ENCODE measurements at regions not wholly inside any gene's neighbourhood (a gene's known extent, or its start where the extent isn't known, plus 50 kb on each side); places are given as distances from the start of the nearest gene placed in this dataset.

DNA sequence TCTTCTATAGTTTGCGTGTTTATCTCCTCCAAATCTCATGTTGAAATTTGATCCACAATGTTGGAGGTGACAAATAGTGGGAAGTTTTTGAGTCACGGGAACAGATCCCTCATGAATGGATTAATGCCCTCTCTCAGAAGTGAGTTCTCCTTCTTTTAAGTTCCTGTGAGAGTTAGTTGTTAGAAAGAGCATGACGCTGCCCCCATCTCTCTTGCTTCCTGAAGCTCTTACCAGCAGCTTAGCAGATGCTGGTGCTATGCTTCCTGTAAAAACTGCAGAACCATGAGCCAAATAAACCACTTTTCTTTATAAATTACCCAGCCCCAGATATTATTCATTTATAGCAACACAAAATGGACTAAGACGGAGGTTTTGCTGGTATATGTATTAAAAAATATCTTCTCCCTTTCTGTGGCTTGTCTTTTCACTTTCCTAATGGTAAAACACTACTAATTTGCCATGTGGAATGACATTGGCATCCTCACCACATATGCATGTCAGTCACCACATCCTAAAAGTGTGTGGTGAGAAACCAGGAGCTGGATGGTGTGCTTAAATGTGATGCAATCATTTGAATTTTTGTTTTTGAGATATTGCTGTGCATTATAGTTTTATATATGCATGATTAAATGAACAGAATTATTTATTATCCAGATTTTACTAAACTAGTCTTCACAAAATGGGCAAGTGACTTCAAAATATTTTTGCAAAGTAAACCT lies 449.3 kb downstream of the ADAMTS20 start:
- Histone ChIP-seq H3K27me3 (ENCODE audit: control insufficient read depth in 2 of 2, insufficient read depth in 2 of 2, low read length in 2 of 2) (no peaks in the 10 kb centered on the region), H3K27ac (ENCODE audit: insufficient read depth, low read depth, low read length) (no peak overlapping the region), H3K4me2 (ENCODE audit: insufficient read depth, low read length) (no peak overlapping the region), H3K79me2 (ENCODE audit: control insufficient read depth, insufficient read depth, low read length) (no peaks in the 10 kb centered on the region), H4K20me1 (replicated peaks; ENCODE audit: control insufficient read depth, extremely low read depth, insufficient read depth, low read length) (no peaks in the 10 kb centered on the region), H3K36me3 (ENCODE audit: control insufficient read depth in 2 of 2, extremely low read depth in 1 of 2, insufficient read depth in 2 of 2, low read length in 2 of 2) (no peaks in the 10 kb centered on the region), H2AFZ (ENCODE audit: low read depth, low read length) (no peak overlapping the region), H3K4me3 (replicated peaks in 1 of 3; ENCODE audit: insufficient read depth in 1 of 3, low read depth in 1 of 3, low read length in 3 of 3) (no peak overlapping the region), H3K4me1 (ENCODE audit: control insufficient read depth, extremely low read depth, insufficient read depth, low read length) (no peaks in the 10 kb centered on the region), H3K9me3 (replicated peaks; ENCODE audit: control insufficient read depth, insufficient read depth, low read length) (no peaks in the 10 kb centered on the region), H3K9me1 (replicated peaks; ENCODE audit: control insufficient read depth, extremely low read depth, insufficient read depth, low read length) (no peaks in the 10 kb centered on the region), H3K9ac (replicated peaks; ENCODE audit: extremely low read depth, insufficient read depth, low read length) (no peak overlapping the region)
- dilution Hi-C loops (cut with MboI; ENCODE audit: extremely low pct_ligation_motif_present, low sequenced_read_pairs), result no loop called here
- DNase-seq (ENCODE audit: low read depth, low spot score), result no peak
- intact Hi-C loops (cut with micrococcal nuclease), result no loop called here
- CTCF ChIA-PET, result no interaction called here
- FAIRE-seq, result no peak
- TF ChIP-seq MAX (IDR thresholded peaks at IDR 0.05; ENCODE audit: insufficient read depth, insufficient read length) (no peak), CTCF (IDR thresholded peaks at IDR 0.05; ENCODE audit: extremely low read depth in 1 of 2, insufficient read depth in 1 of 2, low read depth in 1 of 2, low read length in 2 of 2) (no peak), POLR2AphosphoS5 (IDR thresholded peaks at IDR 0.05; ENCODE audit: insufficient read depth, low read depth, low read length) (no peak), GATA2 (IDR thresholded peaks at IDR 0.05; ENCODE audit: insufficient read depth, insufficient read length, low read depth, low read length) (no peak), POLR2A (IDR thresholded peaks at IDR 0.05; ENCODE audit: low read depth, low read length) (no peak), FOS (IDR thresholded peaks at IDR 0.05; ENCODE audit: borderline replicate concordance, insufficient read depth, low read length) (no peak), EZH2 (IDR thresholded peaks at IDR 0.05; ENCODE audit: borderline replicate concordance, low read depth, low read length, severe bottlenecking) (no peak)
- POLR2A ChIA-PET, result no interaction called here
- BruUV-seq (replicated peaks), result no TSS peak

All from endothelial cell of umbilical vein (primary cell).